ENCODE measurements at regions not wholly inside any gene's neighbourhood (a gene's known extent, or its start where the extent isn't known, plus 50 kb on each side); places are given as distances from the start of the nearest gene placed in this dataset.

DNA sequence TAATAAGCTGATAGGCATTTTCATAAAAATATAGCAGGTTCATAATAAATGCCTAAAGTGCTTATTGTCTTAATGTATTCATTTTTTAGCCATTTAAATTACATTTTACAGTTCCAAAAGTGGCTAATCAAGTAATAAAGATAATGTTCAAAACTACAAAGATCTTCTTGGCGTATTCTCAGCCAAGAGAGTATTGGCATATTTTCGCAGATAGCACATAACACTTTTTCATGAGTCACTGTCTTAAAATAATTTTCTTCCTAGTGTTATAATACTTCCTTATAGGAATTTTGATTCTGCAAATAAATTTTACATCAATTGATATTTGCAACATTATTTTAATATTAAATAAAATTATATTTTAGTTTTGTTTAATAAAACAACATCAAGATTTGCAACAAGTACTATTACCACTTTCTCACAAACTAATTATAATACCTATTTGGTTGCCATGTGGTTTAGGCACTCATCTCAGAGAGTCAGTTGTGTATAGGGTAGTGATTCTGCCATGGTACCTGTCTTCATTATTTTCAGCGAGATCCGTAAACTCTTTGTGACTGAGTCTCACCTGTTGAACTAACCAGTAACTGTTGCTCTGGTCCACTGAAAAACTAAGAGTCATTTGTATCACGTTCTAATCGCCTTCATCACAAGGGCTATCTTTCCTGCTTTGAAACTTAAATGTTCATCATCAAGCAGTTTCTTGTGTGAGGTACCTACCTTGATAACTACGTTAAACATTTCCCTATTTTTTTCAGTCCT is 152.5 kb upstream of the AKR1E2 start:
- TF ChIP-seq RAD21 (CRISPR knock-in tag; conservative IDR thresholded peaks at IDR 0.05 in 1 of 2, IDR thresholded peaks at IDR 0.05 in 1 of 2) (no peak), SMAD4 (CRISPR knock-in tag; conservative IDR thresholded peaks at IDR 0.05) (no peak), SMARCC2 (IDR thresholded peaks at IDR 0.05; ENCODE audit: low read depth) (no peak), POLR2G (IDR thresholded peaks at IDR 0.05; ENCODE audit: low read depth, low read length) (no peak)

Data from K562 (cell line).